WI38 (cell line): ENCODE measurements at regions not wholly inside any gene's neighbourhood (a gene's known extent, or its start where the extent isn't known, plus 50 kb on each side); places are given as distances from the start of the nearest gene placed in this dataset.
"Not testable (repeated sequence)": the region's sequence is repeated elsewhere in the genome, so short reads cannot be mapped to it uniquely, and the experiment has no call there.

Experiments used
- H3K4me3 ChIP-seq: 2 replicates; pipeline ENCODE4 v1.5.1; 2011; ENCODE audit warnings: low read depth, mild to moderate bottlenecking, control low read depth, low read length
- TF ChIP-seq, protein P1 (sequence below): IDR thresholded peaks from 2 replicates; pipeline ENCODE4 v1.5.1; 2012; ENCODE audit warnings: low read depth, mild to moderate bottlenecking, control low read depth, low read length

DNA sequence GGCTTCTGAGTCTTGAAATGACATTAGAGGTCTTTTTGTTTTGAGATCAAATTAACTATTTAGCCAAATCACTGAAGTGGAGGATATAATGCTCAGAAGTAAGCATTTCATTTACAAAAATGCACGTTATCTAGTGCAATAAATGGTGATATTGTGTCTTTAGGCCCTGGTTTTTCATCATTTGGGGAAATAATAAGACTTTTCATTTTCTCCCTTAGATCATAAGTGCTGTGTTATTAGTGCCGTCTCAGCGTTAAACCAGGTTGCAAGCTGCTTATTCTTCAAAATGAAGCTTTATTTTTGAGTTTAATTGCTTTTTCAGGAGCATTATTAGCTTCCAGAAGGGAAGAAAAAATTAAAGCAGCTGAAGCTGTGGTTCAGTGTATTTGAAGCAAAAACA, 1416.8 kb upstream of the GOT2 start:
- no peak overlapping the region for H3K4me3 ChIP-seq
- TF ChIP-seq, protein P1, sequence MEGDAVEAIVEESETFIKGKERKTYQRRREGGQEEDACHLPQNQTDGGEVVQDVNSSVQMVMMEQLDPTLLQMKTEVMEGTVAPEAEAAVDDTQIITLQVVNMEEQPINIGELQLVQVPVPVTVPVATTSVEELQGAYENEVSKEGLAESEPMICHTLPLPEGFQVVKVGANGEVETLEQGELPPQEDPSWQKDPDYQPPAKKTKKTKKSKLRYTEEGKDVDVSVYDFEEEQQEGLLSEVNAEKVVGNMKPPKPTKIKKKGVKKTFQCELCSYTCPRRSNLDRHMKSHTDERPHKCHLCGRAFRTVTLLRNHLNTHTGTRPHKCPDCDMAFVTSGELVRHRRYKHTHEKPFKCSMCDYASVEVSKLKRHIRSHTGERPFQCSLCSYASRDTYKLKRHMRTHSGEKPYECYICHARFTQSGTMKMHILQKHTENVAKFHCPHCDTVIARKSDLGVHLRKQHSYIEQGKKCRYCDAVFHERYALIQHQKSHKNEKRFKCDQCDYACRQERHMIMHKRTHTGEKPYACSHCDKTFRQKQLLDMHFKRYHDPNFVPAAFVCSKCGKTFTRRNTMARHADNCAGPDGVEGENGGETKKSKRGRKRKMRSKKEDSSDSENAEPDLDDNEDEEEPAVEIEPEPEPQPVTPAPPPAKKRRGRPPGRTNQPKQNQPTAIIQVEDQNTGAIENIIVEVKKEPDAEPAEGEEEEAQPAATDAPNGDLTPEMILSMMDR = no peak

DNA sequence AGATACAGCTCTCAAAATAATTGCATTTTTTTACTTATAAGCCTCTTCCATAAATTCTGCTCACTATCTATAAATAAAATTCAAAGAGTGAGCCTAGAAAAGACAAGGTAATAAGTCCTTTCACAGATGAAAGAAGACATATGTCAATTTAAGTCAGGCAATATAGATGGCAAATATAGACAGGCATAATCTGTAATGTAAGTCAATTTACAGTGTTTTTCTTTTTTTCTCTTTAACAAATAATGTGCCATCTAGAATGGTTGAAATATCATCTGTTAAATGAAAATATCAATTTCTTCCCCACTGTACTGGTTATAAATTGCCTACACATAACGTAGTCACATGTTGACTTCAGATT, 1409.2 kb upstream of the GOT2 start:
- TF ChIP-seq, protein P1 = no peak
- no peak overlapping the region for H3K4me3 ChIP-seq

DNA sequence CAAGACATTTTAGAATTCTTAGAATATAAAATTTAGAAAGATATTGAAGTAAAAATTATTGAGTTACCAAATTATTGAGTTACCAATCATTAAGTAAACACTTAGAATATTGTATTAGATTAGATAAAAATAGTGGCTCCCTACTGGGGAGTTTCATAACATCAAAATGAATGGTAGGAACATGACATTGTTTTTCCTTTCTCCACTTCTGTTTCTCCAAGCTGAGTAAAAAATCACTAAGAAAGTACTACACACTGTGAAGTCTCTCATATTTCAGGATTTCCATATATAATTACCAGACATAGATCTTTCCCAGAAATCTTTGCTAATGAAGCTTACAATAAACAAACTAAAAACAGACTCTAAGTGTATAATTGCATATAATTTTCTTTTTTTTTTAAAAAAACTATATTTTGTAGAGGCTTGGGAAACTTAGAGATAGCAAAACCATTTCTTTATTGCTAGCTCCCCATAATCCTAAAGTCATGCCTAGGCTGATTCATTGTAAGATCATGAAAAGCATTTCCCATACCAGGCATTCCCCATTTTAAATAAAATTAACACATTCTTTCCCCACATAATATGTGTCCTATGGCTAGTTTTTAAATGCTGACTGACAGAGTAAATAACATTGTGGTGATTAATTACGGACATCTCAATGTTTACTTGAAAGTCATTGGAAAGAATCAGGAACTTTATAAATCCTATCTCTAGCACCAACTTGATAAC, 1408.7 kb upstream of the GOT2 start:
- H3K4me3 ChIP-seq = no peak overlapping the region
- TF ChIP-seq, protein P1 = no peak

DNA sequence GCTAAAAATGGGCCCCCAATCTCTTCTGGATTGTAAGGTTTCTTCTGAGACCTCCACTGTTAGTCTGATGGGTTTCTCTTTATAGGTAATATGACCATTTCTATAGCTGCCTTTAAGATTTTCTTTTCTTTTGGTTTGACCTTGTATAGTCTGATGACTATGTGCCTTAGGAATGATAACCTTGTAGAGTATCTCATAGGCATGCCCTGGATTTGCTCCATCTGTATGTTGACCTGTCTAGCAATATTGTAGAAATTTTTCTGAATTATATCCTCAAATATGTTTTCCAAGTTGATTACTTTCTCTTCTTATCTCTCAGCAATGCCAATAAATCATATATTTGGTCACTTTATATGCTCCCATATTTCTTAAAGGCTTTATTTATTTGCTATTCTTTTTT, 1403.8 kb upstream of the GOT2 start:
- H3K4me3 ChIP-seq = no peak overlapping the region
- TF ChIP-seq, protein P1 = no peak

DNA sequence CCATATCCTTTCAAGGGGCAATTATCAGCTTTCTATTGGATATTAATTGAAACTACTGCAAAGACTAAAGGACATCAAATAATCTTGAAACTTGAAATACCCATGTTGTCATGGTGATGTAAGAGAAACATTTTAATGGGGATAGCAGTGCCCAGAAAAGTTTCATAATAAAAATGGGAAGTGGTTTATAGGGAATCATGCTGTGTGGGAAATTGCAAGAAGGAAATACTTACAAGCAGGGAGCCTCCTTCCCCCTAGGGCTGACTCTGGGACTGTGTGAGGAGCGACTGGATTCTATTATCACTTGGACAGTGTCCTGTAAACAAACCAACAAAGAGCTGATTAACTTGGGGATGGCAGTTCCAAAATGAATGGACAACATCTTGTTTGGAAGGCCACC, 1393.1 kb upstream of the GOT2 start:
- no peak overlapping the region for H3K4me3 ChIP-seq
- TF ChIP-seq, protein P1 = no peak

DNA sequence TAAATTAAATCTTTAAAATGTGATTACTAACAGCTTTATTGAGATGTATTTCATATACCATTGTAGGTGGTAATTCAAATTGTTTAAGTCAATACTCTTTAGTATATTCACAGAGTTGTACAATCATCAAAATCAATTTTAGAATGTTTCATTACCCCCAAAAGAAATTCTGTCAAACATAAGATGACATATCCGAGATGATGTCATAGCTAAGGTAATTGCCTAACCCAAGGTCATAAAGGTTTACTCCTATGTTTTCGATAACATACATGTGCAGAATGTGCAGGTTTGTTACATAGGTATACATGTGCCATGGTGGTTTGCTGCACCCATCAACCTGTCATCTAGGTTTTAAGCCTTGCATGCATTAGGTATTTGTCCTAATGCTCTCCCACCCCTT, 1392.0 kb upstream of the GOT2 start:
- H3K4me3 ChIP-seq = not testable (repeated sequence)

DNA sequence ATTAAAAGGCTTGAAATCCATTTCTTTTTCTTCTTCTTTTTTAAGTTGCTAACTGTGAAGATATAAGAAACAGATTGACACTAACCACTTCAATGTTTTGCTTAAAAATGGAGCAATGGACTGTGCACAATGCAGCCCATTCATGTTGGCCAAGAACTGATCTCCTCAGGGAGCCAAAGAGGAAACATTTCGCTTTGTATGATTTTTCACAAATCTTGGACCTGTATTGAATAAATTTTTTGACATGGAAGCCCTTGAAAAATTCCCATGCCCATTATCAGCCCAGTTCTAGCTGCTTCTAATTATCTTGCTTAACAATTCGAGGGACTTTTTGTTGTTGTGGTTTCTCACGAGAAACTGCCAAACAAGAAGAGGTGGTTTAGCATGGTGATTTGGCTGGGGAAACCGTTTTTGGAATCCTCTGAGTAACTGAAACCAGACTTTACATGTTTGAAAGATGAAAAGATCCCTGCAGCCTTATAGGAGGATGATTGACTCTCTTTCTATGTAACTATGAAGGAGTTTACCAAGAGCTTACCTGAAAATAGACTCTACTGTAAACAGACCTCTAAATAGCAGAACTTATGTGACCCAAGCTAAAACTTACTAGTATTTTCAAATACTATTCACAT, 1389.4 kb upstream of the GOT2 start:
- H3K4me3 ChIP-seq = no peak overlapping the region

More for the DNA sequence above, 1389.4 kb upstream of the GOT2 start:
- TF ChIP-seq, protein P1 = no peak
